GM12878 (cell line): ENCODE measurements at regions not wholly inside any gene's neighbourhood (a gene's known extent, or its start where the extent isn't known, plus 50 kb on each side); places are given as distances from the start of the nearest gene placed in this dataset.

Experiments used
- ATAC-seq: fragments of 200-7000 bp; cut with Tn5 transposase; 3 replicates; pipeline ENCODE4 v1.9.1; 2020; ENCODE audit warnings: mild to moderate bottlenecking, moderate library complexity
- BruUV-seq: library from RNA; stranded (reverse); fragments of 400-500 nt; replicated peaks from 2 replicates; lab custom pipeline; 2021; lab: Mats Ljungman, UMichigan
- CTCF ChIA-PET: fragments of 300-600 bp; sonication (Branson Sonifier 250); formaldehyde crosslinking; extraction: SDS; loops from one replicate; lab custom pipeline; 2021; ENCODE audit warnings: inconsistent platforms; lab: Yijun Ruan, JAX
- POLR2A ChIA-PET: fragments of 350-600 bp; formaldehyde crosslinking; extraction: SDS; loops from one replicate; lab custom pipeline; 2021; ENCODE audit warnings: inconsistent platforms; lab: Charles Lee
- RAD21 ChIA-PET: fragments of 300-600 bp; sonication (Branson Sonifier 250); formaldehyde crosslinking; loops from one replicate; lab custom pipeline; 2023; ENCODE audit warnings: antibody characterized with exemption; ENCODE audit not compliant: unreplicated experiment; lab: Charles Lee
- SMC1A ChIA-PET: fragments of 300-600 bp; sonication (Branson Sonifier 250); formaldehyde crosslinking; loops from one replicate; lab custom pipeline; 2023; ENCODE audit not compliant: unreplicated experiment, uncharacterized antibody; lab: Charles Lee
- DNase-seq: peaks from one replicate; pipeline ENCODE4 v3.0.0-alpha.2; 2011; ENCODE audit warnings: low read depth, low spot score
- FAIRE-seq: peaks from 3 replicates; lab custom pipeline; 2011; peaks lifted over from hg19 to GRCh38; lab: Jason Lieb, UNC
- H2AFZ ChIP-seq: 2 replicates; pipeline ENCODE4 v1.6.0; 2011; ENCODE audit warnings: low read depth, low read length, control low read depth; ENCODE audit not compliant: control insufficient read depth
- H3K27ac ChIP-seq: 2 replicates; pipeline ENCODE4 v1.5.1; 2011; ENCODE audit warnings: control low read depth; ENCODE audit not compliant: control insufficient read depth, insufficient read depth
- H3K27me3 ChIP-seq, 2 experiments: replicated peaks in 1 of 2; 2 replicates each; pipeline versions ENCODE4 v1.6.0 to v1.6.1; 2011; ENCODE audit warnings: low read length in 1 of 2; ENCODE audit not compliant: control insufficient read depth in 2 of 2, insufficient read depth in 2 of 2
- H3K36me3 ChIP-seq, 2 experiments: 2 replicates each; pipeline ENCODE4 v1.5.1; 2011; ENCODE audit warnings: low read length in 1 of 2; ENCODE audit not compliant: control insufficient read depth in 2 of 2, insufficient read depth in 2 of 2
- H3K4me1 ChIP-seq: 2 replicates; pipeline ENCODE4 v1.6.1; 2011; ENCODE audit warnings: mild to moderate bottlenecking, low read length, moderate library complexity, mixed read lengths; ENCODE audit not compliant: control insufficient read depth, insufficient read depth
- H3K4me2 ChIP-seq: 2 replicates; pipeline ENCODE4 v1.6.0; 2011; ENCODE audit warnings: control low read depth; ENCODE audit not compliant: control insufficient read depth, insufficient read depth
- H3K4me3 ChIP-seq: fragments of 200-600 bp; sonication (generic); 2 replicates; pipeline ENCODE4 v1.5.1; 2016
- H3K79me2 ChIP-seq: 2 replicates; pipeline ENCODE4 v1.6.0; 2011; ENCODE audit warnings: low read length; ENCODE audit not compliant: control insufficient read depth, insufficient read depth
- H3K9ac ChIP-seq: 2 replicates; pipeline ENCODE4 v1.8.0; 2011; ENCODE audit warnings: low read length, control low read depth, mixed read lengths; ENCODE audit not compliant: control insufficient read depth, insufficient read depth
- H3K9me3 ChIP-seq: replicated peaks from 3 replicates; pipeline ENCODE4 v1.5.1; 2011; ENCODE audit warnings: mild to moderate bottlenecking, low read length; ENCODE audit not compliant: control insufficient read depth, insufficient read depth
- H4K20me1 ChIP-seq: 2 replicates; pipeline ENCODE4 v1.6.0; 2011; ENCODE audit not compliant: control insufficient read depth, insufficient read depth
- ATF7 ChIP-seq: fragments of 450-650 bp; IDR thresholded peaks from 2 replicates; pipeline ENCODE4 v1.6.1; 2016; ENCODE audit warnings: low read depth, mild to moderate bottlenecking
- BCL11A ChIP-seq: IDR thresholded peaks from 2 replicates; pipeline ENCODE4 v1.6.1; 2011; ENCODE audit warnings: low read depth, low read length
- EED ChIP-seq: sonication (generic); IDR thresholded peaks from 2 replicates; pipeline ENCODE4 v1.6.1; 2016; ENCODE audit warnings: antibody characterized with exemption, low read depth
- ESRRA ChIP-seq: IDR thresholded peaks from 2 replicates; pipeline ENCODE4 v1.6.1; 2012; ENCODE audit warnings: mild to moderate bottlenecking, low read length, improper control_type of control experiment
- HDAC6 ChIP-seq: fragments of 200-600 bp; sonication (generic); IDR thresholded peaks from one replicate; pipeline ENCODE4 v1.8.0; 2017; ENCODE audit warnings: antibody characterized with exemption; ENCODE audit not compliant: unreplicated experiment
- JUND ChIP-seq: IDR thresholded peaks from 2 replicates; pipeline ENCODE4 v1.6.1; 2012; ENCODE audit warnings: low read depth, mild to moderate bottlenecking, low read length, improper control_type of control experiment, moderate library complexity
- MYC ChIP-seq: IDR thresholded peaks from 2 replicates; pipeline ENCODE4 v1.6.1; 2011; ENCODE audit warnings: mild to moderate bottlenecking, low read length, moderate library complexity, inconsistent platforms; ENCODE audit not compliant: insufficient read depth, insufficient replicate concordance, insufficient read length, severe bottlenecking
- POLR2AphosphoS2 ChIP-seq: IDR thresholded peaks from 2 replicates; pipeline ENCODE4 v1.6.1; 2011; ENCODE audit warnings: low read depth, mild to moderate bottlenecking, low read length, improper control_type of control experiment, moderate library complexity
- POLR2AphosphoS5 ChIP-seq: IDR thresholded peaks from 2 replicates; pipeline ENCODE4 v1.6.1; 2011; ENCODE audit warnings: mild to moderate bottlenecking, low read length, inconsistent platforms
- RB1 ChIP-seq: fragments of 450-650 bp; formaldehyde crosslinking; IDR thresholded peaks from 2 replicates; pipeline ENCODE4 v1.6.1; 2017; ENCODE audit warnings: mild to moderate bottlenecking, borderline replicate concordance
- RBBP5 ChIP-seq: fragments of 200-600 bp; sonication (generic); conservative IDR thresholded peaks from 2 replicates; pipeline ENCODE4 v1.6.1; 2016
- RCOR1 ChIP-seq: conservative IDR thresholded peaks from 2 replicates; pipeline ENCODE4 v1.6.1; 2012; ENCODE audit warnings: low read depth, low read length, improper control_type of control experiment
- RELA ChIP-seq: fragments of 450-650 bp; IDR thresholded peaks from 2 replicates; pipeline ENCODE4 v1.8.0; 2014; ENCODE audit warnings: borderline replicate concordance; ENCODE audit not compliant: partially characterized antibody
- RFX5 ChIP-seq: IDR thresholded peaks from 2 replicates; pipeline ENCODE4 v1.6.1; 2011; ENCODE audit warnings: low read depth, low read length, improper control_type of control experiment
- SMARCA5 ChIP-seq: fragments of 450-650 bp; IDR thresholded peaks from 2 replicates; pipeline ENCODE4 v1.6.1; 2017; ENCODE audit warnings: mild to moderate bottlenecking
- TCF3 ChIP-seq: IDR thresholded peaks from 2 replicates; pipeline ENCODE4 v1.6.1; 2012; ENCODE audit warnings: low read depth, mild to moderate bottlenecking, low read length, borderline replicate concordance; ENCODE audit not compliant: insufficient read depth
- USF2 ChIP-seq: IDR thresholded peaks from 2 replicates; pipeline ENCODE4 v1.6.1; 2011; ENCODE audit warnings: low read depth, low read length, improper control_type of control experiment, borderline replicate concordance
- WGBS: methylation state at CpG from one replicate; pipeline ENCODE4 v1.1.6; 2016; ENCODE audit warnings: low lambda C conversion rate; ENCODE audit not compliant: insufficient replicate concordance, insufficient coverage; ENCODE audit errors: missing lambda C conversion rate; 5-methylcytosine and 5-hydroxymethylcytosine counted together
- in situ Hi-C: fragments of 300-500 bp; cut with MboI; formaldehyde crosslinking; loops from 9 replicates; pipeline ENCODE4 v1.14.3; 2018; ENCODE audit warnings: mixed read lengths
- intact Hi-C: fragments of 100-400 bp; cut with micrococcal nuclease; formaldehyde crosslinking; loops from one replicate; pipeline ENCODE4 v1.14.2; 2022; ENCODE audit not compliant: unreplicated experiment
- TF ChIP-seq, protein P1 (sequence below): fragments of 450-650 bp; IDR thresholded peaks from 2 replicates; pipeline ENCODE4 v1.6.1; 2017; ENCODE audit warnings: mild to moderate bottlenecking, low read depth, inconsistent platforms; ENCODE audit not compliant: poor library complexity, severe bottlenecking
- TF ChIP-seq, protein P2 (sequence below): fragments of 450-650 bp; IDR thresholded peaks from 2 replicates; pipeline ENCODE4 v1.6.1; 2016; ENCODE audit warnings: mild to moderate bottlenecking, moderate library complexity, borderline replicate concordance

GRCh38 chr1:90558126-90558525 lies 159.0 kb downstream of the BARHL2 start:
- no peaks in the 10 kb centered on the region for H3K27me3 ChIP-seq
- no peak overlapping the region for H2AFZ ChIP-seq
- DNase-seq, result no peak
- no peaks in the 10 kb centered on the region for H3K4me1 ChIP-seq
- 60% methylated on average over 1 of the region's 1 CpG for WGBS
- RAD21 ChIA-PET, result interaction anchor here (1.4 to 2.9 kb wide), 5 partner anchors 9 to 82 kb away, joined by 5 to 16 read pairs (median 6); no protein-coding TSS in a partner anchor
- no peak overlapping the region for H3K4me2 ChIP-seq
- SMC1A ChIA-PET, result interaction anchor here (0.8 to 5.8 kb wide), 14 partner anchors 9 to 163 kb away, joined by 3 to 28 read pairs (median 4); no protein-coding TSS in a partner anchor
- POLR2A ChIA-PET, result interaction anchor here (0.7 to 1.4 kb wide), 3 partner anchors 12 to 28 kb away, joined by 3 to 6 read pairs (median 3); no protein-coding TSS in a partner anchor
- CTCF ChIA-PET, result interaction anchor here (0.5 to 2.3 kb wide), 8 partner anchors 13 to 164 kb away, joined by 3 to 8 read pairs (median 3); no protein-coding TSS in a partner anchor
- no peaks in the 10 kb centered on the region for H4K20me1 ChIP-seq
- no peak for FAIRE-seq
- ATAC-seq, result peak; percentile 16; the same call in 2 of the 3 replicates
- H3K9me3 ChIP-seq, result no peaks in the 10 kb centered on the region
- H3K27ac ChIP-seq, result no peak overlapping the region
- no peak overlapping the region for H3K4me3 ChIP-seq
- no peak overlapping the region for H3K9ac ChIP-seq
- no peaks in the 10 kb centered on the region for H3K36me3 ChIP-seq
- H3K79me2 ChIP-seq, result no peaks in the 10 kb centered on the region
- BruUV-seq, result no TSS peak
- in situ Hi-C loops, result no loop called here
- no peak for TF ChIP-seq HDAC6
- no peak for TF ChIP-seq RCOR1
- TF ChIP-seq, protein P1, sequence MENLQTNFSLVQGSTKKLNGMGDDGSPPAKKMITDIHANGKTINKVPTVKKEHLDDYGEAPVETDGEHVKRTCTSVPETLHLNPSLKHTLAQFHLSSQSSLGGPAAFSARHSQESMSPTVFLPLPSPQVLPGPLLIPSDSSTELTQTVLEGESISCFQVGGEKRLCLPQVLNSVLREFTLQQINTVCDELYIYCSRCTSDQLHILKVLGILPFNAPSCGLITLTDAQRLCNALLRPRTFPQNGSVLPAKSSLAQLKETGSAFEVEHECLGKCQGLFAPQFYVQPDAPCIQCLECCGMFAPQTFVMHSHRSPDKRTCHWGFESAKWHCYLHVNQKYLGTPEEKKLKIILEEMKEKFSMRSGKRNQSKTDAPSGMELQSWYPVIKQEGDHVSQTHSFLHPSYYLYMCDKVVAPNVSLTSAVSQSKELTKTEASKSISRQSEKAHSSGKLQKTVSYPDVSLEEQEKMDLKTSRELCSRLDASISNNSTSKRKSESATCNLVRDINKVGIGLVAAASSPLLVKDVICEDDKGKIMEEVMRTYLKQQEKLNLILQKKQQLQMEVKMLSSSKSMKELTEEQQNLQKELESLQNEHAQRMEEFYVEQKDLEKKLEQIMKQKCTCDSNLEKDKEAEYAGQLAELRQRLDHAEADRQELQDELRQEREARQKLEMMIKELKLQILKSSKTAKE, result no peak
- TF ChIP-seq ESRRA, result no peak
- TF ChIP-seq, protein P2, sequence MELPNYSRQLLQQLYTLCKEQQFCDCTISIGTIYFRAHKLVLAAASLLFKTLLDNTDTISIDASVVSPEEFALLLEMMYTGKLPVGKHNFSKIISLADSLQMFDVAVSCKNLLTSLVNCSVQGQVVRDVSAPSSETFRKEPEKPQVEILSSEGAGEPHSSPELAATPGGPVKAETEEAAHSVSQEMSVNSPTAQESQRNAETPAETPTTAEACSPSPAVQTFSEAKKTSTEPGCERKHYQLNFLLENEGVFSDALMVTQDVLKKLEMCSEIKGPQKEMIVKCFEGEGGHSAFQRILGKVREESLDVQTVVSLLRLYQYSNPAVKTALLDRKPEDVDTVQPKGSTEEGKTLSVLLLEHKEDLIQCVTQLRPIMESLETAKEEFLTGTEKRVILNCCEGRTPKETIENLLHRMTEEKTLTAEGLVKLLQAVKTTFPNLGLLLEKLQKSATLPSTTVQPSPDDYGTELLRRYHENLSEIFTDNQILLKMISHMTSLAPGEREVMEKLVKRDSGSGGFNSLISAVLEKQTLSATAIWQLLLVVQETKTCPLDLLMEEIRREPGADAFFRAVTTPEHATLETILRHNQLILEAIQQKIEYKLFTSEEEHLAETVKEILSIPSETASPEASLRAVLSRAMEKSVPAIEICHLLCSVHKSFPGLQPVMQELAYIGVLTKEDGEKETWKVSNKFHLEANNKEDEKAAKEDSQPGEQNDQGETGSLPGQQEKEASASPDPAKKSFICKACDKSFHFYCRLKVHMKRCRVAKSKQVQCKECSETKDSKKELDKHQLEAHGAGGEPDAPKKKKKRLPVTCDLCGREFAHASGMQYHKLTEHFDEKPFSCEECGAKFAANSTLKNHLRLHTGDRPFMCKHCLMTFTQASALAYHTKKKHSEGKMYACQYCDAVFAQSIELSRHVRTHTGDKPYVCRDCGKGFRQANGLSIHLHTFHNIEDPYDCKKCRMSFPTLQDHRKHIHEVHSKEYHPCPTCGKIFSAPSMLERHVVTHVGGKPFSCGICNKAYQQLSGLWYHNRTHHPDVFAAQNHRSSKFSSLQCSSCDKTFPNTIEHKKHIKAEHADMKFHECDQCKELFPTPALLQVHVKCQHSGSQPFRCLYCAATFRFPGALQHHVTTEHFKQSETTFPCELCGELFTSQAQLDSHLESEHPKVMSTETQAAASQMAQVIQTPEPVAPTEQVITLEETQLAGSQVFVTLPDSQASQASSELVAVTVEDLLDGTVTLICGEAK, result no peak
- no peak for TF ChIP-seq MYC
- TF ChIP-seq RELA, result no peak
- TF ChIP-seq ATF7, result no peak
- TF ChIP-seq SMARCA5, result no peak
- TF ChIP-seq RB1, result no peak
- TF ChIP-seq TCF3, result no peak
- TF ChIP-seq BCL11A, result no peak
- no peak for TF ChIP-seq USF2
- TF ChIP-seq POLR2AphosphoS5, result no peak
- no peak for TF ChIP-seq POLR2AphosphoS2
- TF ChIP-seq RFX5, result no peak
- TF ChIP-seq RBBP5, result no peak
- TF ChIP-seq JUND, result no peak
- no peak for TF ChIP-seq EED
- intact Hi-C loops, result loop anchor here (2.0 kb wide), 1 partner anchor 47 kb away; no protein-coding TSS in a partner anchor
